IMR-90 (cell line): ENCODE measurements at regions not wholly inside any gene's neighbourhood (a gene's known extent, or its start where the extent isn't known, plus 50 kb on each side); places are given as distances from the start of the nearest gene placed in this dataset.

Experiments
- ATAC-seq: fragments of 200-7000 bp; cut with Tn5 transposase; 2 replicates; pipeline ENCODE4 v1.9.1; 2020; ENCODE audit warnings: low read depth, mild to moderate bottlenecking, moderate library complexity
- BruUV-seq: library from RNA; stranded (reverse); fragments of 400-500 nt; replicated peaks from 2 replicates; lab custom pipeline; 2021; lab: Mats Ljungman, UMichigan
- CTCF ChIA-PET: fragments of 300-600 bp; formaldehyde crosslinking; extraction: SDS; loops from one replicate; lab custom pipeline; 2021; ENCODE audit warnings: antibody characterized with exemption; lab: Yijun Ruan, JAX
- POLR2A ChIA-PET: fragments of 300-600 bp; sonication (Branson Sonifier 250); formaldehyde crosslinking; loops from one replicate; lab custom pipeline; 2022; ENCODE audit warnings: antibody characterized with exemption; ENCODE audit not compliant: unreplicated experiment; lab: Charles Lee
- DNase-seq: peaks from one replicate; pipeline ENCODE4 v3.0.0; 2013
- H2AFZ ChIP-seq: replicated peaks from 2 replicates; pipeline ENCODE3; 2013; ENCODE audit warnings: low read length, mild to moderate bottlenecking; ENCODE audit not compliant: poor library complexity
- H2AK5ac ChIP-seq: 2 replicates; pipeline ENCODE4 v1.6.1; 2013; ENCODE audit warnings: low read depth, low read length, inconsistent platforms
- H2AK9ac ChIP-seq: replicated peaks from 2 replicates; pipeline ENCODE3; 2013; ENCODE audit warnings: mild to moderate bottlenecking, low read depth, low read length, moderate library complexity; ENCODE audit not compliant: poor library complexity
- H2BK120ac ChIP-seq: 2 replicates; pipeline ENCODE4 v1.6.1; 2013; ENCODE audit warnings: low read depth, low read length, inconsistent platforms
- H2BK15ac ChIP-seq: 3 replicates; pipeline ENCODE4 v1.6.1; 2013; ENCODE audit warnings: low read depth, low read length, inconsistent platforms
- H2BK20ac ChIP-seq: 2 replicates; pipeline ENCODE4 v1.6.1; 2013; ENCODE audit warnings: low read depth, mild to moderate bottlenecking, inconsistent platforms, low read length, moderate library complexity
- H2BK5ac ChIP-seq: 2 replicates; pipeline ENCODE4 v1.6.1; 2013; ENCODE audit warnings: mild to moderate bottlenecking, low read depth, low read length, inconsistent platforms; ENCODE audit not compliant: poor library complexity, severe bottlenecking
- H3K14ac ChIP-seq: replicated peaks from 2 replicates; pipeline ENCODE4 v1.6.1; 2013; ENCODE audit warnings: low read depth, low read length, inconsistent platforms
- H3K18ac ChIP-seq: 2 replicates; pipeline ENCODE4 v1.6.1; 2013; ENCODE audit warnings: low read depth, low read length, control low read depth
- H3K23ac ChIP-seq: 2 replicates; pipeline ENCODE4 v1.6.1; 2013; ENCODE audit warnings: low read depth, low read length, inconsistent platforms
- H3K27ac ChIP-seq: 2 replicates; pipeline ENCODE4 v1.5.1; 2013; ENCODE audit warnings: mild to moderate bottlenecking, control low read depth, low read length; ENCODE audit not compliant: insufficient read depth
- H3K27me3 ChIP-seq: 2 replicates; pipeline ENCODE4 v1.6.1; 2013; ENCODE audit warnings: low read length; ENCODE audit not compliant: control insufficient read depth, insufficient read depth
- H3K36me3 ChIP-seq: 2 replicates; pipeline ENCODE4 v1.6.1; 2013; ENCODE audit warnings: low read length, mixed read lengths; ENCODE audit not compliant: control insufficient read depth, insufficient read depth
- H3K4ac ChIP-seq: 2 replicates; pipeline ENCODE4 v1.6.1; 2013; ENCODE audit warnings: low read depth, low read length, inconsistent platforms
- H3K4me1 ChIP-seq: 2 replicates; pipeline ENCODE4 v1.6.1; 2013; ENCODE audit warnings: low read length, mixed read lengths; ENCODE audit not compliant: control insufficient read depth, insufficient read depth
- H3K4me2 ChIP-seq: 2 replicates; pipeline ENCODE4 v1.6.1; 2013; ENCODE audit warnings: low read depth, mild to moderate bottlenecking, control low read depth, low read length, moderate library complexity
- H3K4me3 ChIP-seq: 2 replicates; pipeline ENCODE4 v1.5.1; 2013; ENCODE audit warnings: low read depth, mild to moderate bottlenecking, control low read depth, low read length, moderate library complexity; ENCODE audit not compliant: insufficient read depth
- H3K56ac ChIP-seq: 2 replicates; pipeline ENCODE4 v1.6.1; 2013; ENCODE audit warnings: low read length, inconsistent platforms; ENCODE audit not compliant: insufficient read depth; ENCODE audit errors: extremely low read depth
- H3K79me1 ChIP-seq, 2 experiments: 2 replicates each; pipeline ENCODE4 v1.6.1; 2013; ENCODE audit warnings: low read length in 2 of 2, inconsistent platforms in 1 of 2, low read depth in 1 of 2
- H3K9ac ChIP-seq: 2 replicates; pipeline ENCODE4 v1.6.1; 2013; ENCODE audit warnings: low read depth, low read length, control low read depth
- H3K9me1 ChIP-seq: 2 replicates; pipeline ENCODE4 v1.6.1; 2013; ENCODE audit warnings: low read length, inconsistent platforms; ENCODE audit not compliant: insufficient read depth
- H3K9me3 ChIP-seq: 2 replicates; pipeline ENCODE4 v1.6.1; 2013; ENCODE audit warnings: low read length; ENCODE audit not compliant: control insufficient read depth, insufficient read depth
- H4K20me1 ChIP-seq: 2 replicates; pipeline ENCODE4 v1.6.1; 2013; ENCODE audit warnings: low read length, inconsistent platforms; ENCODE audit not compliant: insufficient read depth
- H4K5ac ChIP-seq: 2 replicates; pipeline ENCODE4 v1.6.1; 2013; ENCODE audit warnings: mild to moderate bottlenecking, low read depth, low read length, control low read depth
- H4K8ac ChIP-seq, 2 experiments: 2 replicates each; pipeline ENCODE4 v1.6.1; 2013; ENCODE audit warnings: low read depth in 2 of 2, low read length in 2 of 2, control low read depth in 1 of 2, inconsistent platforms in 1 of 2
- H4K91ac ChIP-seq: 2 replicates; pipeline ENCODE4 v1.6.1; 2013; ENCODE audit warnings: low read depth, low read length, inconsistent platforms; ENCODE audit not compliant: insufficient read depth
- BHLHE40 ChIP-seq: fragments of 150-350 bp; IDR thresholded peaks from 2 replicates; pipeline ENCODE4 v1.6.1; 2016; ENCODE audit warnings: mild to moderate bottlenecking, low read depth, low read length
- CEBPB ChIP-seq: IDR thresholded peaks from 2 replicates; pipeline ENCODE4 v1.6.1; 2012; ENCODE audit warnings: low read depth, low read length, improper control_type of control experiment
- MXI1 ChIP-seq: IDR thresholded peaks from 2 replicates; pipeline ENCODE4 v1.6.1; 2012; ENCODE audit warnings: low read depth, mild to moderate bottlenecking, low read length, moderate library complexity, borderline replicate concordance
- POLR2A ChIP-seq: IDR thresholded peaks from 2 replicates; pipeline ENCODE4 v1.6.1; 2012; ENCODE audit warnings: mild to moderate bottlenecking, low read depth, low read length
- SMC3 ChIP-seq: fragments of 150-350 bp; IDR thresholded peaks from 2 replicates; pipeline ENCODE4 v1.6.1; 2016; ENCODE audit warnings: low read depth, mild to moderate bottlenecking, antibody characterized with exemption, low read length, moderate library complexity
- WGBS, 2 experiments: methylation state at CpG; one replicate each; pipeline versions ENCODE4 v1.1.5 to v1.1.7; 2013; ENCODE audit warnings: missing lambda C conversion rate in 2 of 2; ENCODE audit not compliant: insufficient read length in 1 of 2; ENCODE audit errors: extremely low coverage in 2 of 2; 5-methylcytosine and 5-hydroxymethylcytosine counted together
- dilution Hi-C: fragments of 300-500 bp; cut with HindIII; formaldehyde crosslinking; loops from one replicate; pipeline ENCODE4 v1.14.3; 2018; ENCODE audit warnings: low sequenced_read_pairs; ENCODE audit not compliant: unreplicated experiment
- in situ Hi-C: fragments of 300-500 bp; cut with MboI; formaldehyde crosslinking; loops from 3 replicates; pipeline ENCODE4 v1.14.3; 2019; ENCODE audit warnings: low sequenced_read_pairs, inconsistent platforms, mixed read lengths
- intact Hi-C: fragments of 100-400 bp; cut with micrococcal nuclease; formaldehyde crosslinking; loops from 2 replicates; pipeline ENCODE4 v1.10.0; 2022

DNA sequence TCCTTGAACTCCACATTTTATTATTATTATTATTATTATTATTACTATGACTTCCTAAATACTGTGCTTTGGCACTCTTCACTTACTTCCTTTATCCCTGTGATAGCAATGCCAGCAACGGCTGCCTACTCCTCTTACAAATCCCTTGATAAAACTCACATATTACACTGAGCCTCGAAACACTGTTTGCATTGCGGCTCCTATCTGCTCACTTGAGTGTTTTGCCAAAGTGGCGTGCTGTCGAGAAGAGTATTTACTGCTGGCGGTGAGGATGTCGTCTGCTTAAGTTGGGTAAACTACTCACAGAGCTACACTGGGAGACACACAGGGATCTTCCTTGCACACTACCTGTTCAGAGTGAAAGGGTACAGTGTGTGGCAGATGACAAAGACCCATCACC is 143.4 kb upstream of the VCX3A start:
- no TSS peak for BruUV-seq
- no peak overlapping the region for H2AFZ ChIP-seq
- H4K5ac ChIP-seq, result no peak overlapping the region
- no peak overlapping the region for H3K4me3 ChIP-seq
- intact Hi-C loops, result no loop called here
- no peaks in the 10 kb centered on the region for H4K20me1 ChIP-seq
- no peak overlapping the region for H2AK9ac ChIP-seq
- H2BK15ac ChIP-seq, result no peak overlapping the region
- POLR2A ChIA-PET, result no interaction called here
- no peaks in the 10 kb centered on the region for H3K9me1 ChIP-seq
- no peaks in the 10 kb centered on the region for H3K4me1 ChIP-seq
- H3K4ac ChIP-seq, result no peak overlapping the region
- H2BK5ac ChIP-seq, result no peak overlapping the region
- DNase-seq (no peak), ATAC-seq (no peak)
- TF ChIP-seq MXI1 (no peak), CEBPB (no peak), POLR2A (no peak), SMC3 (no peak), BHLHE40 (no peak)
- dilution Hi-C loops, result no loop called here
- WGBS, 2 experiments, result no CpG with 5 or more reads among the region's 7 CpGs
- in situ Hi-C loops, result no loop called here
- no peaks in the 10 kb centered on the region for H3K27me3 ChIP-seq
- H2BK20ac ChIP-seq, result no peak overlapping the region
- H3K14ac ChIP-seq, result no peak overlapping the region
- no peak overlapping the region for H3K56ac ChIP-seq
- H3K18ac ChIP-seq, result no peak overlapping the region
- H3K27ac ChIP-seq, result no peak overlapping the region
- H3K36me3 ChIP-seq, result no peaks in the 10 kb centered on the region
- H3K79me1 ChIP-seq, result no peaks in the 10 kb centered on the region
- H4K91ac ChIP-seq, result no peak overlapping the region
- H3K9ac ChIP-seq, result no peak overlapping the region
- peaks cover 4% of the 10 kb centered on the region for H3K9me3 ChIP-seq
- H3K23ac ChIP-seq, result no peak overlapping the region
- no peak overlapping the region for H4K8ac ChIP-seq
- no peak overlapping the region for H2BK120ac ChIP-seq
- CTCF ChIA-PET, result no interaction called here
- H2AK5ac ChIP-seq, result no peak overlapping the region
- H3K4me2 ChIP-seq, result no peak overlapping the region
